ENCODE measurements at regions not wholly inside any gene's neighbourhood (a gene's known extent, or its start where the extent isn't known, plus 50 kb on each side); places are given as distances from the start of the nearest gene placed in this dataset.
A peak's percentile ranks its signal among the peaks of the same experiment; 100 is the strongest.

GRCh38 chr1:55428944-55429931 is 214.1 kb upstream of the USP24 start (continued):
- TF ChIP-seq, protein P1, sequence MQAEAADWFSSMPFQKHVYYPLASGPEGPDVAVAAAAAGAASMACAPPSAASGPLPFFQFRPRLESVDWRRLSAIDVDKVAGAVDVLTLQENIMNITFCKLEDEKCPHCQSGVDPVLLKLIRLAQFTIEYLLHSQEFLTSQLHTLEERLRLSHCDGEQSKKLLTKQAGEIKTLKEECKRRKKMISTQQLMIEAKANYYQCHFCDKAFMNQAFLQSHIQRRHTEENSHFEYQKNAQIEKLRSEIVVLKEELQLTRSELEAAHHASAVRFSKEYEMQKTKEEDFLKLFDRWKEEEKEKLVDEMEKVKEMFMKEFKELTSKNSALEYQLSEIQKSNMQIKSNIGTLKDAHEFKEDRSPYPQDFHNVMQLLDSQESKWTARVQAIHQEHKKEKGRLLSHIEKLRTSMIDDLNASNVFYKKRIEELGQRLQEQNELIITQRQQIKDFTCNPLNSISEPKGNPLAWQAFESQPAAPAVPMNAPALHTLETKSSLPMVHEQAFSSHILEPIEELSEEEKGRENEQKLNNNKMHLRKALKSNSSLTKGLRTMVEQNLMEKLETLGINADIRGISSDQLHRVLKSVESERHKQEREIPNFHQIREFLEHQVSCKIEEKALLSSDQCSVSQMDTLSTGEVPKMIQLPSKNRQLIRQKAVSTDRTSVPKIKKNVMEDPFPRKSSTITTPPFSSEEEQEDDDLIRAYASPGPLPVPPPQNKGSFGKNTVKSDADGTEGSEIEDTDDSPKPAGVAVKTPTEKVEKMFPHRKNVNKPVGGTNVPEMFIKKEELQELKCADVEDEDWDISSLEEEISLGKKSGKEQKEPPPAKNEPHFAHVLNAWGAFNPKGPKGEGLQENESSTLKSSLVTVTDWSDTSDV (CRISPR knock-in tag; IDR thresholded peaks at IDR 0.05), result no peak
- TF ChIP-seq RCOR2 (CRISPR knock-in tag; IDR thresholded peaks at IDR 0.05) (peak; percentile 94), ZNF550 (CRISPR knock-in tag; IDR thresholded peaks at IDR 0.05; ENCODE audit: borderline replicate concordance) (no peak), ZFYVE20 (CRISPR knock-in tag; IDR thresholded peaks at IDR 0.05; ENCODE audit: borderline replicate concordance, low read depth) (no peak), RFXANK (CRISPR knock-in tag; IDR thresholded peaks at IDR 0.05) (0 out of 2 replicates have a peak, but pooled peaks have one; percentile 77), SSRP1 (CRISPR knock-in tag; IDR thresholded peaks at IDR 0.05) (no peak), CC2D1A (CRISPR knock-in tag; IDR thresholded peaks at IDR 0.05) (no peak), ZNF790 (CRISPR knock-in tag; IDR thresholded peaks at IDR 0.05; ENCODE audit: borderline replicate concordance) (no peak), SALL1 (CRISPR knock-in tag; IDR thresholded peaks at IDR 0.05) (peak; percentile 97), KAT8 (CRISPR knock-in tag; IDR thresholded peaks at IDR 0.05) (peak; percentile 81), ARID5B (CRISPR knock-in tag; IDR thresholded peaks at IDR 0.05) (peak; percentile 99), NFIB (CRISPR knock-in tag; IDR thresholded peaks at IDR 0.05; ENCODE audit: borderline replicate concordance) (no peak), ZNF781 (CRISPR knock-in tag; IDR thresholded peaks at IDR 0.05; ENCODE audit: borderline replicate concordance, not compliant biosample characterization) (no peak), FLYWCH1 (CRISPR knock-in tag; IDR thresholded peaks at IDR 0.05) (no peak), MLLT10 (CRISPR knock-in tag; IDR thresholded peaks at IDR 0.05) (no peak), ZNF749 (CRISPR knock-in tag; IDR thresholded peaks at IDR 0.05; ENCODE audit: borderline replicate concordance) (peak; percentile 25; the same call in 1 of the 2 replicates), ZNF34 (CRISPR knock-in tag; IDR thresholded peaks at IDR 0.05; ENCODE audit: borderline replicate concordance) (0 out of 2 replicates have a peak, but pooled peaks have one; percentile 2), MEF2D (CRISPR knock-in tag; IDR thresholded peaks at IDR 0.05) (peak; percentile 81; the same call in 1 of the 2 replicates)
- TF ChIP-seq, protein P2, sequence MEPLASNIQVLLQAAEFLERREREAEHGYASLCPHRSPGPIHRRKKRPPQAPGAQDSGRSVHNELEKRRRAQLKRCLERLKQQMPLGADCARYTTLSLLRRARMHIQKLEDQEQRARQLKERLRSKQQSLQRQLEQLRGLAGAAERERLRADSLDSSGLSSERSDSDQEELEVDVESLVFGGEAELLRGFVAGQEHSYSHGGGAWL (CRISPR knock-in tag; IDR thresholded peaks at IDR 0.05), result peak; percentile 41; the same call in 1 of the 2 replicates
- TF ChIP-seq, protein P3, sequence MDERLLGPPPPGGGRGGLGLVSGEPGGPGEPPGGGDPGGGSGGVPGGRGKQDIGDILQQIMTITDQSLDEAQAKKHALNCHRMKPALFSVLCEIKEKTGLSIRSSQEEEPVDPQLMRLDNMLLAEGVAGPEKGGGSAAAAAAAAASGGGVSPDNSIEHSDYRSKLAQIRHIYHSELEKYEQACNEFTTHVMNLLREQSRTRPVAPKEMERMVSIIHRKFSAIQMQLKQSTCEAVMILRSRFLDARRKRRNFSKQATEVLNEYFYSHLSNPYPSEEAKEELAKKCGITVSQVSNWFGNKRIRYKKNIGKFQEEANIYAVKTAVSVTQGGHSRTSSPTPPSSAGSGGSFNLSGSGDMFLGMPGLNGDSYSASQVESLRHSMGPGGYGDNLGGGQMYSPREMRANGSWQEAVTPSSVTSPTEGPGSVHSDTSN (CRISPR knock-in tag; IDR thresholded peaks at IDR 0.05), result peak; percentile 47; the same call in 1 of the 2 replicates
